WTC11 (cell line): ENCODE measurements at regions not wholly inside any gene's neighbourhood (a gene's known extent, or its start where the extent isn't known, plus 50 kb on each side); places are given as distances from the start of the nearest gene placed in this dataset.

ENCODE experiments used
- ATAC-seq: fragments of 200-7000 bp; cut with Tn5 transposase; 2 replicates; pipeline ENCODE4 v1.10.0; 2021; ENCODE audit warnings: mild to moderate bottlenecking, moderate library complexity
- CTCF ChIA-PET: fragments of 300-600 bp; sonication (Branson Sonifier 250); formaldehyde crosslinking; loops from one replicate; lab custom pipeline; 2021; ENCODE audit warnings: antibody characterized with exemption; lab: Charles Lee
- POLR2A ChIA-PET: fragments of 350-600 bp; sonication (Branson Sonifier 250); formaldehyde crosslinking; loops from one replicate; lab custom pipeline; 2021; ENCODE audit warnings: antibody characterized with exemption; lab: Charles Lee
- DNase-seq: peaks from one replicate; pipeline ENCODE4 v3.0.0; 2021; ENCODE audit warnings: low spot score
- H3K27ac Mint-ChIP-seq: 2 replicates; pipeline ENCODE4 v1.8.0; 2021; ENCODE audit warnings: mixed read lengths
- H3K27me3 Mint-ChIP-seq: 2 replicates; pipeline ENCODE4 v1.8.0; 2021; ENCODE audit warnings: low read depth, mild to moderate bottlenecking, moderate library complexity, mixed read lengths
- H3K36me3 Mint-ChIP-seq: 2 replicates; pipeline ENCODE4 v1.8.0; 2021; ENCODE audit warnings: mixed read lengths
- H3K4me1 Mint-ChIP-seq: 2 replicates; pipeline ENCODE4 v1.8.0; 2022; ENCODE audit warnings: mixed read lengths
- H3K4me3 Mint-ChIP-seq: 2 replicates; pipeline ENCODE4 v1.8.0; 2021; ENCODE audit warnings: mild to moderate bottlenecking, moderate library complexity, mixed read lengths
- H3K9me3 Mint-ChIP-seq: 2 replicates; pipeline ENCODE4 v1.8.0; 2021; ENCODE audit warnings: mixed read lengths
- AFF4 ChIP-seq: sonication (generic); formaldehyde crosslinking; IDR thresholded peaks from 2 replicates; pipeline ENCODE4 v1.8.1; 2023; ENCODE audit warnings: mild to moderate bottlenecking, missing genetic modification reagents, borderline replicate concordance
- CREB1 ChIP-seq: sonication (generic); formaldehyde crosslinking; IDR thresholded peaks from 2 replicates; pipeline ENCODE4 v1.8.0; 2023; ENCODE audit warnings: mild to moderate bottlenecking, missing genetic modification reagents
- FOXJ3 ChIP-seq: sonication (generic); formaldehyde crosslinking; IDR thresholded peaks from 2 replicates; pipeline ENCODE4 v1.9.0; 2021; ENCODE audit warnings: missing genetic modification reagents, mild to moderate bottlenecking, borderline replicate concordance
- FOXK1 ChIP-seq: sonication (generic); formaldehyde crosslinking; IDR thresholded peaks from 2 replicates; pipeline ENCODE4 v1.8.0; 2022; ENCODE audit warnings: mild to moderate bottlenecking, moderate library complexity, missing genetic modification reagents
- IRF1 ChIP-seq: sonication (generic); formaldehyde crosslinking; IDR thresholded peaks from 2 replicates; pipeline ENCODE4 v1.8.0; 2023; ENCODE audit warnings: missing genetic modification reagents
- MXD4 ChIP-seq: fragments of 250-450 bp; sonication (Bioruptor Pico); IDR thresholded peaks from 2 replicates; pipeline ENCODE4 v1.8.0; 2021; ENCODE audit warnings: mild to moderate bottlenecking, moderate library complexity, borderline replicate concordance
- NFATC4 ChIP-seq: fragments of 250-450 bp; sonication (Bioruptor Pico); IDR thresholded peaks from 2 replicates; pipeline ENCODE4 v1.9.0; 2021; ENCODE audit warnings: mild to moderate bottlenecking
- NFYB ChIP-seq: sonication (generic); formaldehyde crosslinking; conservative IDR thresholded peaks from 2 replicates; pipeline ENCODE4 v1.8.0; 2022; ENCODE audit warnings: low read depth, missing genetic modification reagents
- NR3C1 ChIP-seq: sonication (generic); formaldehyde crosslinking; conservative IDR thresholded peaks from 2 replicates; pipeline ENCODE4 v1.8.1; 2023; ENCODE audit warnings: low read depth, mild to moderate bottlenecking, missing genetic modification reagents
- OVOL2 ChIP-seq: fragments of 250-450 bp; sonication (Bioruptor Pico); IDR thresholded peaks from 2 replicates; pipeline ENCODE4 v1.9.0; 2021; ENCODE audit warnings: mild to moderate bottlenecking, borderline replicate concordance
- SMAD3 ChIP-seq: sonication (generic); formaldehyde crosslinking; IDR thresholded peaks from 2 replicates; pipeline ENCODE4 v1.8.0; 2022; ENCODE audit warnings: missing genetic modification reagents, mild to moderate bottlenecking, borderline replicate concordance
- SMAD4 ChIP-seq: sonication (generic); formaldehyde crosslinking; IDR thresholded peaks from 2 replicates; pipeline ENCODE4 v1.8.0; 2022; ENCODE audit warnings: mild to moderate bottlenecking, missing genetic modification reagents
- SP1 ChIP-seq: sonication (generic); formaldehyde crosslinking; conservative IDR thresholded peaks from 2 replicates; pipeline ENCODE4 v1.8.1; 2022; ENCODE audit warnings: missing genetic modification reagents
- TEAD1 ChIP-seq: sonication (generic); formaldehyde crosslinking; IDR thresholded peaks from 2 replicates; pipeline ENCODE4 v1.8.0; 2022; ENCODE audit warnings: mild to moderate bottlenecking, missing genetic modification reagents
- TP53 ChIP-seq: sonication (generic); formaldehyde crosslinking; IDR thresholded peaks from 2 replicates; pipeline ENCODE4 v1.8.1; 2023; ENCODE audit warnings: mild to moderate bottlenecking, missing genetic modification reagents
- ZNF121 ChIP-seq: sonication (generic); formaldehyde crosslinking; IDR thresholded peaks from 2 replicates; pipeline ENCODE4 v1.8.0; 2023; ENCODE audit warnings: missing genetic modification reagents
- ZNF317 ChIP-seq: sonication (generic); formaldehyde crosslinking; IDR thresholded peaks from 2 replicates; pipeline ENCODE4 v1.8.1; 2023; ENCODE audit warnings: low read depth, mild to moderate bottlenecking, moderate library complexity, missing genetic modification reagents, borderline replicate concordance

- no peak overlapping the region for H3K27ac Mint-ChIP-seq
- ATAC-seq (peak; percentile 59; the same call in 1 of the 2 replicates), DNase-seq (no peak)
- CTCF ChIA-PET, result no interaction called here
- no peaks in the 10 kb centered on the region for H3K4me1 Mint-ChIP-seq
- no peak overlapping the region for H3K4me3 Mint-ChIP-seq
- H3K27me3 Mint-ChIP-seq, result no peaks in the 10 kb centered on the region
- no peaks in the 10 kb centered on the region for H3K36me3 Mint-ChIP-seq
- no peak for TF ChIP-seq FOXK1 (CRISPR knock-in tag)
- no peak for TF ChIP-seq IRF1
- TF ChIP-seq CREB1 (CRISPR knock-in tag), result no peak
- no peak for TF ChIP-seq AFF4 (CRISPR knock-in tag)
- H3K9me3 Mint-ChIP-seq, result no peaks in the 10 kb centered on the region
- POLR2A ChIA-PET, result no interaction called here
These were observed 156.1 kb upstream of the STEAP4 start for GRCh38 chr7:88462799-88463198.

DNA sequence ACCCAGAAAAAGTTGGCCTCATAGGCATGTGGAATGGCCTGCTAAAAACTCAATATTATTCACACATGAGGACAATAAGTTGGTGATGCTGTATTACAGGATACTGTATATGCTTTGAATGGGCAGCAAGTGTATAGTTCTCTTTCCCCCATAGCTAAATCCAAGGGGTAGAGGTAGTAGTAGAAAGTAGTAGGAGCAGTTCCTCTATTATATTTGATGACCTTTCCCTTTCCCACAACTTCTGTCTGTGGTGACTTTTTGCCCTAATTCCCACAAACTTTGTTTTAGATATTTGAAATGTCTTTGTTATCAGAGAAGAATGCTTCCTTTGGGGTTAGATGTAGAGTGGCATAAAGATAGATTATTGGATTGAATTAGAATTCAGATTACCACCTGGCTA lies 154.0 kb upstream of the STEAP4 start:
- no peak for TF ChIP-seq TP53 (CRISPR knock-in tag)
- no peak for TF ChIP-seq ZNF121 (CRISPR knock-in tag)
- no peak for TF ChIP-seq FOXJ3 (CRISPR knock-in tag)
- TF ChIP-seq NFATC4 (CRISPR knock-in tag), result no peak
- no peak for TF ChIP-seq AFF4 (CRISPR knock-in tag)
- no peak for TF ChIP-seq SMAD4 (CRISPR knock-in tag)
- no peak for TF ChIP-seq NR3C1 (CRISPR knock-in tag)
- no peak for TF ChIP-seq SMAD3 (CRISPR knock-in tag)
- TF ChIP-seq NFYB (CRISPR knock-in tag), result no peak
- no peak for ATAC-seq
- no peaks in the 10 kb centered on the region for H3K36me3 Mint-ChIP-seq
- no peak overlapping the region for H3K4me3 Mint-ChIP-seq
- no peaks in the 10 kb centered on the region for H3K4me1 Mint-ChIP-seq
- ChIA-PET CTCF (no interaction called here), POLR2A (no interaction called here)
- H3K27ac Mint-ChIP-seq, result no peak overlapping the region
- H3K9me3 Mint-ChIP-seq, result no peaks in the 10 kb centered on the region
- no peaks in the 10 kb centered on the region for H3K27me3 Mint-ChIP-seq
- no peak for DNase-seq

DNA sequence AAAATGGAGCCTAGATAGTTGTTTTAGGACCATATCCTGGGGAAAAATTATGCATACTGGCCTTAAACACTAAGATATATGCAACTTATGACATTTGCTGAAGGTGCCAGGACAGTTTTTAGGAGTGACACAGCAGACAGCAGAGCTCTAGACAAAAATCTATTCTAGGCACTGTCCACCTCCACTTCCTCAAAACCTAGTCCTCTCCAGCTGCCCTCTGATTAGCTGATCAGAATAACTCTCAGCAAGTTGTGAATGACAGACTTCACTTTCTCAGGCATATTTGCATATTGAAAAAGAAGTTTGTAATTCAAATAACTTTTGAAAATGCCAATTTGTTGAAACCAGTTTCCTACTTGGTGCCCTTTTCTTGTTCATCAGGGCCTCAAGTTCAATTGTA lies 152.3 kb upstream of the STEAP4 start:
- no peaks in the 10 kb centered on the region for H3K36me3 Mint-ChIP-seq
- H3K9me3 Mint-ChIP-seq, result no peaks in the 10 kb centered on the region
- DNase-seq, result no peak
- no peaks in the 10 kb centered on the region for H3K4me1 Mint-ChIP-seq
- ChIA-PET POLR2A (no interaction called here), CTCF (no interaction called here)
- no peak overlapping the region for H3K4me3 Mint-ChIP-seq
- no peak for TF ChIP-seq SP1 (CRISPR knock-in tag)
- no peak for TF ChIP-seq SMAD4 (CRISPR knock-in tag)
- no peak for TF ChIP-seq OVOL2 (CRISPR knock-in tag)
- no peak for TF ChIP-seq MXD4 (CRISPR knock-in tag)
- TF ChIP-seq ZNF317, result no peak
- no peak for TF ChIP-seq TEAD1 (CRISPR knock-in tag)
- no peak for ATAC-seq
- H3K27me3 Mint-ChIP-seq, result no peaks in the 10 kb centered on the region
- no peak overlapping the region for H3K27ac Mint-ChIP-seq
